ENCODE measurements at regions not wholly inside any gene's neighbourhood (a gene's known extent, or its start where the extent isn't known, plus 50 kb on each side); places are given as distances from the start of the nearest gene placed in this dataset.

GRCh38 chr1:214854126-214854875 is 228.2 kb upstream of the KCNK2 start:
- TF ChIP-seq, protein P1, sequence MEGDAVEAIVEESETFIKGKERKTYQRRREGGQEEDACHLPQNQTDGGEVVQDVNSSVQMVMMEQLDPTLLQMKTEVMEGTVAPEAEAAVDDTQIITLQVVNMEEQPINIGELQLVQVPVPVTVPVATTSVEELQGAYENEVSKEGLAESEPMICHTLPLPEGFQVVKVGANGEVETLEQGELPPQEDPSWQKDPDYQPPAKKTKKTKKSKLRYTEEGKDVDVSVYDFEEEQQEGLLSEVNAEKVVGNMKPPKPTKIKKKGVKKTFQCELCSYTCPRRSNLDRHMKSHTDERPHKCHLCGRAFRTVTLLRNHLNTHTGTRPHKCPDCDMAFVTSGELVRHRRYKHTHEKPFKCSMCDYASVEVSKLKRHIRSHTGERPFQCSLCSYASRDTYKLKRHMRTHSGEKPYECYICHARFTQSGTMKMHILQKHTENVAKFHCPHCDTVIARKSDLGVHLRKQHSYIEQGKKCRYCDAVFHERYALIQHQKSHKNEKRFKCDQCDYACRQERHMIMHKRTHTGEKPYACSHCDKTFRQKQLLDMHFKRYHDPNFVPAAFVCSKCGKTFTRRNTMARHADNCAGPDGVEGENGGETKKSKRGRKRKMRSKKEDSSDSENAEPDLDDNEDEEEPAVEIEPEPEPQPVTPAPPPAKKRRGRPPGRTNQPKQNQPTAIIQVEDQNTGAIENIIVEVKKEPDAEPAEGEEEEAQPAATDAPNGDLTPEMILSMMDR (IDR thresholded peaks at IDR 0.05), result no peak
- TF ChIP-seq POLR2A (IDR thresholded peaks at IDR 0.05), result no peak

Data from prostate gland (tissue), 2 donors.